GM19397 (cell line): ENCODE measurements at regions not wholly inside any gene's neighbourhood (a gene's known extent, or its start where the extent isn't known, plus 50 kb on each side); places are given as distances from the start of the nearest gene placed in this dataset.

Experiments used
- ATAC-seq: cut with Tn5 transposase; IDR thresholded peaks from one replicate; pipeline ENCODE4 v1.9.1; 2021; ENCODE audit warnings: mild to moderate bottlenecking, moderate library complexity; ENCODE audit not compliant: unreplicated experiment

- no peak for ATAC-seq
Measured at GRCh38 chr22:48944751-48945620, 882.7 kb downstream of the BRD1 start.

- ATAC-seq: no peak
Measured at GRCh38 chr22:48944433-48944750, 883.3 kb downstream of the BRD1 start.

GRCh38 chr22:48943567-48944432, 883.9 kb downstream of the BRD1 start:
- no peak for ATAC-seq

- ATAC-seq: no peak
Measured at GRCh38 chr22:48942698-48943566, 884.7 kb downstream of the BRD1 start.

GRCh38 chr22:48941903-48942575, 885.6 kb downstream of the BRD1 start:
- ATAC-seq: no peak

GRCh38 chr22:48941033-48941902, 886.4 kb downstream of the BRD1 start:
- no peak for ATAC-seq

- ATAC-seq: no peak
Measured at GRCh38 chr22:48940266-48941032, 887.2 kb downstream of the BRD1 start.

GRCh38 chr22:48939441-48940265, 888.0 kb downstream of the BRD1 start:
- no peak for ATAC-seq

GRCh38 chr22:48938741-48939140, 888.9 kb downstream of the BRD1 start:
- ATAC-seq: no peak

- no peak for ATAC-seq
Measured at GRCh38 chr22:48937032-48937639, 890.5 kb downstream of the BRD1 start.

GRCh38 chr22:48936391-48936790, 891.3 kb downstream of the BRD1 start:
- no peak for ATAC-seq

GRCh38 chr22:48934446-48934845, 893.2 kb downstream of the BRD1 start:
- no peak for ATAC-seq

- no peak for ATAC-seq
Measured at GRCh38 chr22:48931452-48931851, 896.2 kb downstream of the BRD1 start.

GRCh38 chr22:48929276-48929790, 898.3 kb downstream of the BRD1 start:
- ATAC-seq: no peak

- ATAC-seq: no peak
Measured at GRCh38 chr22:48927591-48927990, 900.1 kb downstream of the BRD1 start.

GRCh38 chr22:48926643-48927042, 901.0 kb downstream of the BRD1 start:
- ATAC-seq: no peak

GRCh38 chr22:48926136-48926535, 901.5 kb downstream of the BRD1 start:
- no peak for ATAC-seq
